Neural progenitor cell (in vitro differentiated cells): ENCODE measurements at regions not wholly inside any gene's neighbourhood (a gene's known extent, or its start where the extent isn't known, plus 50 kb on each side); places are given as distances from the start of the nearest gene placed in this dataset.

Experiments
- DNase-seq: peaks from one replicate; pipeline ENCODE4 v3.0.0-alpha.2; 2016; ENCODE audit warnings: low spot score
- H2AFZ ChIP-seq: fragments of 200-600 bp; sonication (generic); replicated peaks from 2 replicates; pipeline ENCODE4 v1.6.1; 2016; ENCODE audit warnings: antibody characterized with exemption
- H3F3A ChIP-seq: fragments of 200-600 bp; sonication (generic); 2 replicates; pipeline ENCODE4 v1.6.1; 2016; ENCODE audit warnings: antibody characterized with exemption, low read depth
- H3K27ac ChIP-seq: fragments of 200-600 bp; sonication (generic); 2 replicates; pipeline ENCODE4 v1.5.1; 2016; ENCODE audit warnings: mild to moderate bottlenecking
- H3K27me3 ChIP-seq: fragments of 200-600 bp; sonication (generic); 2 replicates; pipeline ENCODE4 v1.6.1; 2016; ENCODE audit warnings: mild to moderate bottlenecking, moderate library complexity
- H3K36me3 ChIP-seq: fragments of 200-600 bp; sonication (generic); 2 replicates; pipeline ENCODE4 v1.5.1; 2016
- H3K4me1 ChIP-seq: fragments of 200-600 bp; sonication (generic); 2 replicates; pipeline ENCODE4 v1.6.1; 2016; ENCODE audit warnings: mixed run types
- H3K4me2 ChIP-seq: fragments of 200-600 bp; sonication (generic); 2 replicates; pipeline ENCODE4 v1.6.1; 2016
- H3K4me3 ChIP-seq: fragments of 200-600 bp; sonication (generic); 2 replicates; pipeline ENCODE4 v1.5.1; 2016
- H3K79me2 ChIP-seq: fragments of 200-600 bp; sonication (generic); 2 replicates; pipeline ENCODE4 v1.6.1; 2016; ENCODE audit warnings: low read depth
- H3K9ac ChIP-seq: fragments of 200-600 bp; sonication (generic); 2 replicates; pipeline ENCODE4 v1.6.1; 2016
- H3K9me3 ChIP-seq: fragments of 200-600 bp; sonication (generic); 2 replicates; pipeline ENCODE4 v1.5.1; 2016; ENCODE audit warnings: low read depth
- H4K20me1 ChIP-seq: fragments of 200-600 bp; sonication (generic); 2 replicates; pipeline ENCODE4 v1.6.1; 2016; ENCODE audit warnings: low read depth
- H3K27ac Mint-ChIP-seq: 3 replicates; pipeline ENCODE4 v1.8.0; 2021; ENCODE audit warnings: mixed read lengths
- H3K27me3 Mint-ChIP-seq: 2 replicates; pipeline ENCODE4 v1.8.0; 2022; ENCODE audit warnings: low read depth, mild to moderate bottlenecking, inconsistent platforms, moderate library complexity, mixed read lengths; ENCODE audit not compliant: insufficient read depth
- H3K36me3 Mint-ChIP-seq: 3 replicates; pipeline ENCODE4 v1.8.0; 2021; ENCODE audit warnings: mixed read lengths
- H3K4me1 Mint-ChIP-seq: 3 replicates; pipeline ENCODE4 v1.8.0; 2021; ENCODE audit warnings: mixed read lengths
- H3K4me3 Mint-ChIP-seq: 3 replicates; pipeline ENCODE4 v1.8.0; 2021; ENCODE audit warnings: mild to moderate bottlenecking, moderate library complexity, mixed read lengths
- H3K9me3 Mint-ChIP-seq: 3 replicates; pipeline ENCODE4 v1.8.0; 2020; ENCODE audit warnings: mixed read lengths
- CTCF ChIP-seq: fragments of 200-600 bp; sonication (generic); IDR thresholded peaks from 2 replicates; pipeline ENCODE4 v1.5.1; 2017; ENCODE audit warnings: antibody characterized with exemption, mild to moderate bottlenecking
- EZH2 ChIP-seq: fragments of 200-600 bp; sonication (generic); IDR thresholded peaks from 2 replicates; pipeline ENCODE4 v1.6.1; 2017; ENCODE audit warnings: antibody characterized with exemption, mild to moderate bottlenecking, moderate library complexity
- EZH2phosphoT487 ChIP-seq: fragments of 200-600 bp; sonication (generic); IDR thresholded peaks from 2 replicates; pipeline ENCODE4 v1.6.1; 2017; ENCODE audit warnings: antibody characterized with exemption

GRCh38 chr2:60116161-60116875, 437.1 kb downstream of the BCL11A start:
- no peak overlapping the region for H3K27ac Mint-ChIP-seq
- peaks cover 2% of the 10 kb centered on the region for H3K36me3 Mint-ChIP-seq
- Histone ChIP-seq H3K9me3 (peaks cover 16% of the 10 kb centered on the region), H3K4me2 (no peak overlapping the region), H3K4me3 (no peak overlapping the region), H3F3A (no peaks in the 10 kb centered on the region), H3K36me3 (no peaks in the 10 kb centered on the region), H2AFZ (no peak overlapping the region), H3K27ac (no peak overlapping the region), H3K79me2 (no peaks in the 10 kb centered on the region), H3K27me3 (no peaks in the 10 kb centered on the region), H3K4me1 (no peaks in the 10 kb centered on the region), H4K20me1 (no peaks in the 10 kb centered on the region), H3K9ac (no peak overlapping the region)
- H3K4me1 Mint-ChIP-seq = no peaks in the 10 kb centered on the region
- H3K4me3 Mint-ChIP-seq = no peak overlapping the region
- DNase-seq = no peak
- H3K9me3 Mint-ChIP-seq = peaks cover 42% of the 10 kb centered on the region
- peaks cover 3% of the 10 kb centered on the region for H3K27me3 Mint-ChIP-seq
- TF ChIP-seq EZH2phosphoT487 (no peak), EZH2 (no peak), CTCF (no peak)

- Mint-ChIP-seq H3K36me3 (no peaks in the 10 kb centered on the region), H3K27ac (no peak overlapping the region), H3K9me3 (peaks cover 7% of the 10 kb centered on the region), H3K27me3 (peaks cover 2% of the 10 kb centered on the region), H3K4me1 (peaks cover 13% of the 10 kb centered on the region), H3K4me3 (no peak overlapping the region)
- Histone ChIP-seq H3K27me3 (no peaks in the 10 kb centered on the region), H3K36me3 (no peaks in the 10 kb centered on the region), H3K27ac (no peak overlapping the region), H2AFZ (no peak overlapping the region), H3F3A (no peaks in the 10 kb centered on the region), H3K9ac (no peak overlapping the region), H3K4me1 (no peaks in the 10 kb centered on the region), H3K4me2 (no peak overlapping the region), H3K4me3 (no peak overlapping the region), H3K9me3 (no peaks in the 10 kb centered on the region), H3K79me2 (no peaks in the 10 kb centered on the region), H4K20me1 (no peaks in the 10 kb centered on the region)
- DNase-seq = no peak
- no peak for TF ChIP-seq EZH2phosphoT487
- no peak for TF ChIP-seq EZH2
- TF ChIP-seq CTCF = no peak
Measured at GRCh38 chr2:60109744-60110143, 443.7 kb downstream of the BCL11A start.

DNA sequence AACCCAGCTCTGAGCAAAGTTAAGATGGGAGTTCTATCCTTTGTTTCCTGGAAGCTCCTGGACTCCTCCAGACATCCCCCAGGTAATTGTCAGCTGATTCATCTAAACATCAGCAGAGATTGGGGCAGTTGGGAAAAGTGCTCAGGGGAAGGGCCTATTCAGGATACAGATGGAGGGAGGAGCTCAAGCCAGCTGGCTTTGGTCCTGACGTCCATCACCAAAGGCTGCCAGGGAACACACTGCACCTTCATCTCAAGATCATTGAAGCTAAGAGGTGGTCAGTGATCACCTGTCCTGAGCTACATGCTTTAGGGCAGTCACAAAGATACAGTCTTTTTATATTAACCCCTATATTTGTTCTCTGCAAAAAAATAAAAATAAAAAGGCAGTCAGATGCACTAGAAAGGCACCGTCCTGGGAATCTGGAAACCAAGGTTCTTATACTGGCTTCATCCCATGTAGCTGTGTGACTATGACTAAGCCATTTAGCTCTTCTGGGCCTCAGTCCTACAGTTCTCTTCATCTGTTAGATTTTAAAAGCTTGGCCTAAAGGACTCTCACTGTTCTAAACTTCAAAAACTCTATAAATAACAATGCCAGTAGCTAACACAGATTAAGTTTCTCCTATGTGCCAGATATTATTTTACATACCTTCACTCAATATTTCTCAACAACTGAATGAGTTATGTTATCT, 446.5 kb downstream of the BCL11A start:
- Mint-ChIP-seq H3K27me3 (peaks cover 2% of the 10 kb centered on the region), H3K4me1 (peaks cover 13% of the 10 kb centered on the region), H3K27ac (no peak overlapping the region), H3K9me3 (no peaks in the 10 kb centered on the region), H3K4me3 (no peak overlapping the region), H3K36me3 (no peaks in the 10 kb centered on the region)
- H3K27me3 ChIP-seq = no peaks in the 10 kb centered on the region
- H2AFZ ChIP-seq = peak overlapping the region; percentile 1
- H3K27ac ChIP-seq = no peak overlapping the region
- H4K20me1 ChIP-seq = no peaks in the 10 kb centered on the region
- no peak overlapping the region for H3K9ac ChIP-seq
- H3F3A ChIP-seq = no peaks in the 10 kb centered on the region
- no peak overlapping the region for H3K4me3 ChIP-seq
- no peak for DNase-seq
- no peaks in the 10 kb centered on the region for H3K79me2 ChIP-seq
- no peak overlapping the region for H3K4me2 ChIP-seq
- no peaks in the 10 kb centered on the region for H3K36me3 ChIP-seq
- H3K9me3 ChIP-seq = no peaks in the 10 kb centered on the region
- no peaks in the 10 kb centered on the region for H3K4me1 ChIP-seq
- TF ChIP-seq CTCF = no peak
- no peak for TF ChIP-seq EZH2phosphoT487
- no peak for TF ChIP-seq EZH2
